ACC112 (cell line): ENCODE measurements at regions not wholly inside any gene's neighbourhood (a gene's known extent, or its start where the extent isn't known, plus 50 kb on each side); places are given as distances from the start of the nearest gene placed in this dataset.

Experiments
- H2AFZ ChIP-seq: fragments of 200-600 bp; sonication (generic); one replicate; pipeline ENCODE4 v1.6.0; 2017; ENCODE audit warnings: antibody characterized with exemption, low read length; ENCODE audit not compliant: unreplicated experiment
- H3K27ac ChIP-seq: fragments of 200-600 bp; sonication (generic); 2 replicates; pipeline ENCODE4 v1.5.1; 2014; ENCODE audit warnings: low read depth, mild to moderate bottlenecking, antibody characterized with exemption, low read length, moderate library complexity
- H3K27me3 ChIP-seq: fragments of 200-600 bp; sonication (generic); 2 replicates; pipeline ENCODE4 v1.6.1; 2014; ENCODE audit warnings: mild to moderate bottlenecking, antibody characterized with exemption, low read length, moderate library complexity, mixed read lengths; ENCODE audit not compliant: insufficient read depth
- H3K36me3 ChIP-seq: fragments of 200-600 bp; sonication (generic); 2 replicates; pipeline ENCODE4 v1.6.1; 2016; ENCODE audit warnings: mild to moderate bottlenecking, antibody characterized with exemption, low read length, moderate library complexity, mixed read lengths; ENCODE audit not compliant: insufficient read depth
- H3K4me1 ChIP-seq: fragments of 200-600 bp; sonication (generic); one replicate; pipeline ENCODE4 v1.6.1; 2016; ENCODE audit warnings: low read length, mixed read lengths; ENCODE audit not compliant: insufficient read depth, unreplicated experiment, control insufficient read depth
- H3K4me3 ChIP-seq: fragments of 200-600 bp; sonication (generic); 2 replicates; pipeline ENCODE4 v1.5.1; 2014; ENCODE audit warnings: mild to moderate bottlenecking, low read depth, low read length
- H3K79me2 ChIP-seq: fragments of 200-600 bp; sonication (generic); one replicate; pipeline ENCODE4 v1.6.0; 2016; ENCODE audit warnings: low read length; ENCODE audit not compliant: control insufficient read depth, unreplicated experiment, insufficient read depth

DNA sequence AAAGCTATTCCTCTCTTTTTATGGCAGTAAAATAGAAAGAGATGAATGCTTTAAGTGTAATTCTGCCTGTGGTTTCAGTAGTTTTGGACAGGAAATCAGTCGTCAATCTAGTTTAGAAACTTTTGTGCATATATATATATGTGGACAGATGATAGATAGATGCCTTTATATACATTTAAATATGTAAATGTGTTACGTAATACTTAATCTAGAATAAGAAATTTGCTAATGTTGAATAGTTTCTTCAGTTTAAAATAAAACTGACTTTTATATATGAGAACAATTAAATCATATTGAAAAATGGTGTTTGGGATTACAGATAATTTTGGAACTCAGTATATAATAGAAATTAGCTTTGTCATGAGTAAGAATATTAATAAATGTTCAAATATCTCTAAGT lies 1165.7 kb upstream of the NCAM2 start:
- Histone ChIP-seq H2AFZ (no peak overlapping the region), H3K4me3 (no peak overlapping the region), H3K27ac (no peak overlapping the region), H3K4me1 (no peaks in the 10 kb centered on the region), H3K27me3 (no peaks in the 10 kb centered on the region), H3K36me3 (no peaks in the 10 kb centered on the region), H3K79me2 (no peaks in the 10 kb centered on the region)

DNA sequence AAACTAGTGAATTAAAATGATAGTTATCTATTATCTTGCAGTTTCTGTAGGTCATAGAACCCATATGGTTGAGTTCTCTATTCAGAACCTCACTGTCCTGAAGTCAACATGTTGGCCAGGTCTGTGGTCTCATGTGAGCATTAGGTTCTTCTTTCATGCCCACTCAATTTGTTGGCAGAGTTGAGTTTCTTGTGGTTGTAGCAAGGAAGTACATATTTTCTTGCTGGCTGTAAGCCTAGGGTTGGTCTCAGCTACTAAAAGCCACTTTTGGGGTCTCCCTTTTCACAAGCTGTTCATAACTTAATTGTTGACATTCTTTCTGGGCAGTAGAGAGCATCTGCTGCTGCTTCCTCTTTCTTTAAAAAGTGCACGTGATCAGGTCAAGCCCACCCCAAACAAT lies 1165.1 kb upstream of the NCAM2 start:
- Histone ChIP-seq H3K27me3 (no peaks in the 10 kb centered on the region), H2AFZ (no peak overlapping the region)

DNA sequence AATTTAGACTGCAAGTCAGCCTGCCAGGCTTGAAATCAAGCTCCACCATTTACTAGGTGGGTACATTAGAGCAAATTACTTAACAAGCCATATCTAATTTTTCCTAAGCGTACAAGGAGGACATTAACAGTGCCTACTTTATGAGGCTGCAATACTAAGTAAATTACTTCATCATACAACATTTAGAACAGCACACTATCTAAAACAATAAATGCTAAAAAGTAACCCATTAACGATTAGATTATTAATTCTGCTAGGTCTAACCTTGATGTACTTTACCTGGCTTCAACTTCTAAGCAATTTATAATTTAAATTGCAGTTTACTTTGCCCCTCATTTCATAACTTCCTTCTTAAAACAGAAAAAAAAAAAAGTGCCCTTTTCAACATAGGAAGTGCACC lies 1155.6 kb upstream of the NCAM2 start:
- Histone ChIP-seq H3K4me1 (no peaks in the 10 kb centered on the region), H3K27me3 (no peaks in the 10 kb centered on the region), H3K36me3 (no peaks in the 10 kb centered on the region), H3K79me2 (no peaks in the 10 kb centered on the region), H2AFZ (no peak overlapping the region), H3K4me3 (no peak overlapping the region), H3K27ac (no peak overlapping the region)

More for the DNA sequence above, 1165.1 kb upstream of the NCAM2 start:
- H3K79me2 ChIP-seq = no peaks in the 10 kb centered on the region
- H3K4me3 ChIP-seq = no peak overlapping the region
- H3K36me3 ChIP-seq = no peaks in the 10 kb centered on the region
- no peak overlapping the region for H3K27ac ChIP-seq
- H3K4me1 ChIP-seq = no peaks in the 10 kb centered on the region

DNA sequence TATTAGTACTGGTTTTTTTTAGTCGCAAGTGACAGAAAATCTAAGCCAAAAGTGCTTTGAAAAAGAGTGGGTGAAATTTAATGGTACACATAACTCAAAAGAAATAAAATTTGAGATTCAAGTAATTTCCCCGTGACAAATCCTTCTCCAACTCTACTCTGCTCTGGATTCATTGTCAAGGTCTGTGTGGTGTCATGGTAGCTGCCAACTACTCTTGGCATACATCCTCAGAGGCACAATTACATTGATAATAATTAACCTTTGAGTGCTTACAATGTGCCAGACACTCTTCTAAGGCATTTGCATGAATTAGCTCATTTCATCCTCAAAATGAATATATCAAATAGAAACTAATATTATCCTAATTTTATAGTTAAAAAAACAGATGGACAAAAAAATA lies 1153.9 kb upstream of the NCAM2 start:
- H3K27ac ChIP-seq = no peak overlapping the region
- H3K36me3 ChIP-seq = no peaks in the 10 kb centered on the region
- H3K4me1 ChIP-seq = no peaks in the 10 kb centered on the region
- no peaks in the 10 kb centered on the region for H3K27me3 ChIP-seq
- H2AFZ ChIP-seq = no peak overlapping the region
- no peaks in the 10 kb centered on the region for H3K79me2 ChIP-seq
- H3K4me3 ChIP-seq = no peak overlapping the region

DNA sequence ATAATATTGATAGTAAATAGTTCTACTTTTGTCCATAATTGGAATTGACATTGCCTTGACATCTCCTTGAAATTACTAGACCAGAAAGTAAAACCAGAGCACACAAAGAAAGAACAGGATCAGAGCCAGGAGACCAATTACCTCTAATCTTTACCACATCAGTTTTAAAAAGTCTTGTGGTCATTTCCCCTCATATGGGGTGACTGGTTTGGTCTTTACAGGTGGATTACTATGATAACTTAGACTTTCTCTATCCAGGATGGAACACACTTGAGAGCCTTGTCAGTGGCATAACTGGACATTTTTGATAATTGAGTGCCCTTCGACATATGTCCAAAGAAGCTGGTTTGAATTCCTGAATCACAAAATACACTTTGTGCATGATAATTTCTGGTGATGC lies 1148.1 kb upstream of the NCAM2 start:
- no peaks in the 10 kb centered on the region for H3K36me3 ChIP-seq

DNA sequence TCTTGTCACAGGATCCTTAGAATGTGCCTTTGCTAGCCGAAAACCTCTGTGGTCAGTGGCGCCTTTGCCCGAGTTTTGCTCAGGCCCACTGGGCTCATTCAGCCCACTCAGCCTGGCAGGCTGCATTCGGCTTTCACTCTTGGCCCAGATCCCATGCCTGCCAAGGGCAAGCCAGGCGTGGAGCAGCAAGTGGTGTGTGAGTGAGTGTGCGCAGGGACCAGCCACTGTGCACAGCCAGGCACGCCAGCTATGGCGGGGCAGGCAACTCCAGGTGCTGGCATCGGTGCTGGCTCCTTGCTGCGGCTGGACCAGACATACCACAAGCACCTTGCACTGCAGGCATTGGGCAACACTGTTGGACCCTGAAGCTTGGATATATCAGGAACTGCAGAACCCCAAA lies 1145.1 kb upstream of the NCAM2 start:
- Histone ChIP-seq H3K36me3 (no peaks in the 10 kb centered on the region), H2AFZ (no peak overlapping the region), H3K4me1 (no peaks in the 10 kb centered on the region), H3K4me3 (no peak overlapping the region), H3K79me2 (no peaks in the 10 kb centered on the region), H3K27ac (no peak overlapping the region), H3K27me3 (no peaks in the 10 kb centered on the region)

More for the DNA sequence above, 1148.1 kb upstream of the NCAM2 start:
- H2AFZ ChIP-seq = no peak overlapping the region
- no peaks in the 10 kb centered on the region for H3K27me3 ChIP-seq
- no peak overlapping the region for H3K4me3 ChIP-seq
- H3K79me2 ChIP-seq = no peaks in the 10 kb centered on the region
- no peaks in the 10 kb centered on the region for H3K4me1 ChIP-seq
- H3K27ac ChIP-seq = no peak overlapping the region

DNA sequence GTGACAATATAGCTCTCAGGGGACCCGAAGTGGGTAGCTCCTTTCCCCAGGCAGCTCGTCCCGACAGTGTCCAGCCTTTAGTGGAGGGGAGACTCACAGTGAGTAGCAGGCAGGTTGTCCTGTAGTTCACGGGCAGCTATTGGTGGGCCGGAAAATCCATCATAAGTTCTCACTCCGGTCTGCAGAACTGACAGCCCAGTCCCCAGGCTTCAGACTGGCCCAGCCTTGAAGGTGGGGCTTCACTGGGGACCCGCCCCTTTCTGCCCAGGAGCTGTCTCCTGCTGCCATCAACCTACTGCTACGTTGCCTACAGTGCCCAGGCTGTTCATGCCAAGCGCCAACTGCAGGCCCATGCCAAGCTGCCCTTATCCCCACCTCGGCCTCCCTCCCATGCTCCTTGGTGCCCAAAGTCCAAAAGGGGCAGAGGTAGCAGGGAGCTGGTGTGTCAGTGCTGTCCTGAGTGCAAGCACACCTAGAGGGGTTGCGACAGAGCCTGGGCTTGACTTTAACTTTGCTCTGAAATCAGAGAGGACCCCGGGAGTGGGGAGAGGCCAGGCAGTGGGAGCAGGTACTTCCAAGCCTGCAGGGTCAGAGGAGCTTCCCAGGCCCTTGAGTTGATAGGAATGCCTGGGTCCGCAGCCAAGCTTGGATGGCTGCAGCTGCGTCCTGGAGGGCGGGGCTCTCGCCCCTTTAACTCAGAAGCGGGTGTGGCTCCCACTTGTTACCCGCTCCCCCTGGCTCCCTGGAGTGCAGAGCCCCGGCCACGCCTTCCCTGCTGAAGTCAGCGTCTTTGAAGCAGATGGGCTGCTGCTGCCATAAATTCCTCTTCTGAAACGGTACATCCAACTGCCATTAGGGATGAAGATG lies 1144.3 kb upstream of the NCAM2 start:
- Histone ChIP-seq H3K79me2 (no peaks in the 10 kb centered on the region), H3K4me1 (no peaks in the 10 kb centered on the region), H3K36me3 (no peaks in the 10 kb centered on the region), H3K4me3 (no peak overlapping the region), H3K27ac (no peak overlapping the region), H3K27me3 (no peaks in the 10 kb centered on the region), H2AFZ (no peak overlapping the region)

DNA sequence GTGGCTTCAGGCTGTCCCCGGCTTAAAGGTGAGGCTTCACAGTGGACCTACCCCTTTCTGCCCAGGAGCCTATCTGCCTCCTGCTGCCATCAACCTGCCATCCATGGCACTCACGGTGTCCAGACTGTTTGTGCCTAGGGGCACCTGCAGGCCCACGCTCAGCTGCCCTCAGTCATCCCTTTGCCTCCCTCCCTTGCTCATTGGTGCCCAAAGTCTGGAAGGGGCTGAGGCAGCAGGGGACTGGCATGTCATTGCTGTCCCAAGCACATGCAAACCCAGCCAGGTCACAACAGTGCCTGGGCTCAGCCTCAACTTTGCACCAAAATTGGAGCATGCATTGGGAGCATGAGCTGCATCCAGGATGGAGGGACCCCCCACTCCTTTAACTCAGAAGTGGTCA lies 1142.7 kb upstream of the NCAM2 start:
- Histone ChIP-seq H3K36me3 (no peaks in the 10 kb centered on the region), H3K27ac (no peak overlapping the region), H3K79me2 (no peaks in the 10 kb centered on the region), H3K4me3 (no peak overlapping the region), H3K27me3 (no peaks in the 10 kb centered on the region), H3K4me1 (no peaks in the 10 kb centered on the region), H2AFZ (no peak overlapping the region)

DNA sequence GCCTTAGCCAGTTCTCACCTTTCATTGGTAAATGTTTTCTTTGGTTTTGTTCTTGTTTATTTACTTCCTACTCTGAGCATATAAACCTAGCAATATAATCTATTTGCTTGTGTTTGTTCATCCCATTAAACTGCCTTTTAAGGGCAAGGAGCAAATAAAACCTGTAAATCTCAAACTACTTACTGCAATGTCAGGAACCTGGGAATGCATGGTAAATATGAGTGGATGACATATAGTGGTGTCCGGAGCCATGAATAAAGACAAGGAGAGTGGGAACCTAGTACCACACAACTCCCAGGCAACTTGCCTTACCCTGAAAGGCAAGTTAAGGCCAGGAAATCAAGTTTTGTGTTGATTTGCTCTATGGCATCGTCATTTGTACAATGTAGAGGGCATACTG lies 1133.7 kb upstream of the NCAM2 start:
- no peak overlapping the region for H2AFZ ChIP-seq
- no peak overlapping the region for H3K27ac ChIP-seq
- no peak overlapping the region for H3K4me3 ChIP-seq
- H3K36me3 ChIP-seq = no peaks in the 10 kb centered on the region
- no peaks in the 10 kb centered on the region for H3K27me3 ChIP-seq
- H3K4me1 ChIP-seq = no peaks in the 10 kb centered on the region
- H3K79me2 ChIP-seq = no peaks in the 10 kb centered on the region

DNA sequence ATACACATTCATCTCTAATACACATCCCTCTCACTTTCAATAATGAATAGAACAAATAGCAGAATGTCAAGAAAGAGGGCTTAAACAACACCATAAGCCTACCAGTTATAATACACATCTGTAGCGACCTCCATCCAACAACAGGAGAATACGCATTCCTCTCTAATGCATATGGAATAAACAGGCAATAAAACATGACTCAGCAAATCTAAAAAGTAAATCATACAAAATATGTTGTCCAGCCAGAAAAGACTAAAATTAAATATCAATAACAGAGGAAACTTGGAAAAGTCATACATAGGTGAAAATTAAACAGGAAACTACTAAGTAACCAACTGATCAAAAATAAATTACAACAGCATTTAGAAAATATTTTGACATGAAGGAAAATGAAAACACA lies 1127.5 kb upstream of the NCAM2 start:
- Histone ChIP-seq H3K27ac (no peak overlapping the region), H3K4me1 (no peaks in the 10 kb centered on the region), H3K27me3 (no peaks in the 10 kb centered on the region), H2AFZ (no peak overlapping the region), H3K79me2 (no peaks in the 10 kb centered on the region), H3K36me3 (no peaks in the 10 kb centered on the region), H3K4me3 (no peak overlapping the region)

DNA sequence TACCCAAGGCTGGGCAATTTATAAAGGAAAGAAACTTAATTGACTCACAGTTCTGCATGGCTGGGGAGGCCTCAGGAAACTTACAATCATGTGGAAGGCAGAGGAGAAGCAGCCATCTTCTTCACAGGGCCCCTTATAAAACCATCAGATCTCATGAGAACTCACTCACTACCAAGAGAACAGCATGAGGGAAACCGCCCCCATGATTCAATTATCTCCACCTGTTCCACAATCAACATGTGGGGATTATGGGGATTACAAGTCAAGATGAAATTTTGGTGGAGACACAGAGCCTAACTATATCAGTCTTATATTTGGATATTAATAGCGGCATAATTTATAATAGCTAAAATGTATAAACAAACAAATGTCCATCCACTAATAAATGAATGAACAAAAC lies 1123.7 kb upstream of the NCAM2 start:
- Histone ChIP-seq H3K4me3 (no peak overlapping the region), H3K27me3 (no peaks in the 10 kb centered on the region), H3K36me3 (no peaks in the 10 kb centered on the region), H3K4me1 (no peaks in the 10 kb centered on the region), H3K27ac (no peak overlapping the region), H2AFZ (no peak overlapping the region), H3K79me2 (no peaks in the 10 kb centered on the region)
